GM10266 (cell line): ENCODE measurements at regions not wholly inside any gene's neighbourhood (a gene's known extent, or its start where the extent isn't known, plus 50 kb on each side); places are given as distances from the start of the nearest gene placed in this dataset.

Experiments used
- DNase-seq: peaks from one replicate; pipeline ENCODE4 v3.0.0; 2012; ENCODE audit errors: extremely low spot score
- TF ChIP-seq, protein P1 (sequence below): IDR thresholded peaks from 2 replicates; pipeline ENCODE4 v1.5.1; 2012; ENCODE audit warnings: mild to moderate bottlenecking, low read depth; ENCODE audit not compliant: control insufficient read depth, insufficient read depth; ENCODE audit errors: missing control alignments

DNA sequence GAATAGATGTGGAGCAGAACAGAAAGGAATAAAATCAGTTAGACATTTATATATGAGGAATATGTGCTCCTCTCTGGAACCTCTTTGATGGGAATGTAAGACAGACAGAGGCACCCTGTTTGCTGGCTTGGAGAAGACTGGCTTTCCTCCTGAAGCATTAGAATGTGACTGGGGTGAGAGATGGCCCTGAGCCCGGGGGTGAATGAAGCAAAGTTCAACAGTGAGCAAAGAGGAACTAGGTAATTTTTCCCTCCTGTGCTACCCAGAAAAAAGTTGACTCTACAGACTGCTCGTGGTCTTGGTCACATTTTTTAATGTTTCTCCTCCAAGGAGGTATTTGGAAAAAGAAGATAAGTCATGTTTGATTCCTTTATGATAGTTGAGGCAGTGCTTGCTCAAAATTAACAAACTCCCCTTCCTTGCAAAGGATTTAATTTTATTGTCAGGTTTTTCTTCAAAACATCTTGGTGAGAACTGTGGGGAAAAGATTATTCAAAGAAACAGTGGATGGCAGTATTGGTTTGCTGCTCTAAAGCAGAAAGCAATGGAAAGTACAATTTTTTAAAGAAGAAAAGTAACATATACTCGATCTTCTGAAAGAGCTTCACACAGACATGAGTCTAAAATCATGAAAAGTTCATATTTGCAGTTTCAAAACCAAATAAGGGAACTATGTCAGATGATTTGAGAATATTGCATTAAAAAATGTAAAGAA lies 370.4 kb upstream of the CDIN1 start:
- TF ChIP-seq, protein P1, sequence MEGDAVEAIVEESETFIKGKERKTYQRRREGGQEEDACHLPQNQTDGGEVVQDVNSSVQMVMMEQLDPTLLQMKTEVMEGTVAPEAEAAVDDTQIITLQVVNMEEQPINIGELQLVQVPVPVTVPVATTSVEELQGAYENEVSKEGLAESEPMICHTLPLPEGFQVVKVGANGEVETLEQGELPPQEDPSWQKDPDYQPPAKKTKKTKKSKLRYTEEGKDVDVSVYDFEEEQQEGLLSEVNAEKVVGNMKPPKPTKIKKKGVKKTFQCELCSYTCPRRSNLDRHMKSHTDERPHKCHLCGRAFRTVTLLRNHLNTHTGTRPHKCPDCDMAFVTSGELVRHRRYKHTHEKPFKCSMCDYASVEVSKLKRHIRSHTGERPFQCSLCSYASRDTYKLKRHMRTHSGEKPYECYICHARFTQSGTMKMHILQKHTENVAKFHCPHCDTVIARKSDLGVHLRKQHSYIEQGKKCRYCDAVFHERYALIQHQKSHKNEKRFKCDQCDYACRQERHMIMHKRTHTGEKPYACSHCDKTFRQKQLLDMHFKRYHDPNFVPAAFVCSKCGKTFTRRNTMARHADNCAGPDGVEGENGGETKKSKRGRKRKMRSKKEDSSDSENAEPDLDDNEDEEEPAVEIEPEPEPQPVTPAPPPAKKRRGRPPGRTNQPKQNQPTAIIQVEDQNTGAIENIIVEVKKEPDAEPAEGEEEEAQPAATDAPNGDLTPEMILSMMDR: no peak
- no peak for DNase-seq

DNA sequence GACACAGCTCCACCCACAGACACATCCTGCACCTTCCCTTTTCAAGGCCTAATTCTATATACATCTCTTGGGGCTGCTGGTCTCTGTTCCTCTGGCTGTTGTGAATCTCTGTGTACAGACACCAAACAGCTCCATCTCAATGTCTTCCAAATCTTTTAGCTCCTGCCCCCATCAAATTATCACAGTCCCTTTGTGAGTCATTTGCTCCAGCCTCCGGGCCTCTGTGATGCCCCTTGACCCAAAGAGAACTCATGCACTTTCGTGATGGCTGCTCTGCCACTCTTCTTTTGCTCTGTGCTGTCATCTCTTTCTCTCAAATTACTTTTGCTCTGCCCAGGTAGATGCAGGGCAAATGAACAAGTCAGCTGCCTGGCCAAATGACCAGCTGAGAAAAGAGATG lies 369.0 kb upstream of the CDIN1 start:
- DNase-seq: no peak

DNA sequence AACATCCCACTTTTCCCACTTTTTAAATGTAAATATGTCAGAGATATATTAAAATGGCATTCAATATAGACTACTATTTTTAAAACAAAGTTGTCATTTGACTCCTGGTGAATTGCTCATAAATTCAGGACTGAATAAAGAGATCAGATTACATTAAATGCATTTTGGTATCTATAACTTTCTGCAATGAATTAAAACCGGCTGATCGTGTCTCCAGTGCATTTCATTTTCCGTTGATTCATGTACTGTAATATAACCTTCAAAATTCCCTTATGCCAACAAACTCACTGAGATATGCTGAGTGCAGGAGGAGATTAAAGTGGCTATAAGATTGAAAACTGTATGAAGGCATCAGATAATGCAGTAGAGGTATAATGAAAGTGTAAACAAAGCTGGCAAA lies 361.1 kb upstream of the CDIN1 start:
- DNase-seq: no peak
- TF ChIP-seq, protein P1: no peak

More for the DNA sequence above, 369.0 kb upstream of the CDIN1 start:
- TF ChIP-seq, protein P1: no peak

DNA sequence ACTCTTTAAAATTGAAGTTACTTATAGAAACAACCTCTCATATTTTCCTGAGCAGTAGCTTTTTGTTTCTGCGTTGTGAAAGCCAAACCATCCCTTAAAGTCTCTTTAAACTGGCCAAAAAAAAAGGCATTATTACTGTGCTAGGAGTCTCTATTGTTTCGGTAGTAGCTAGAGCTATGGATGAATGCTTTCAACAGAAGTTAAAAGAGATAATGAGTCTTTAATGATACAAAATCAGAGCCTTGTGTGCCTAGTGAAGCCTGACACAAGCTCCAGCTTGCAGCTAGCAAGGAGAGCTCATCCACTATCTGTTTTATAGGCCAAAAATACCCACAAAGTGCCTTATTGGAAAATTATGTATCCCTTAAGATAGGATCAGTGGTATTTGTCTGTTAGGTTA lies 360.4 kb upstream of the CDIN1 start:
- TF ChIP-seq, protein P1: no peak
- no peak for DNase-seq

DNA sequence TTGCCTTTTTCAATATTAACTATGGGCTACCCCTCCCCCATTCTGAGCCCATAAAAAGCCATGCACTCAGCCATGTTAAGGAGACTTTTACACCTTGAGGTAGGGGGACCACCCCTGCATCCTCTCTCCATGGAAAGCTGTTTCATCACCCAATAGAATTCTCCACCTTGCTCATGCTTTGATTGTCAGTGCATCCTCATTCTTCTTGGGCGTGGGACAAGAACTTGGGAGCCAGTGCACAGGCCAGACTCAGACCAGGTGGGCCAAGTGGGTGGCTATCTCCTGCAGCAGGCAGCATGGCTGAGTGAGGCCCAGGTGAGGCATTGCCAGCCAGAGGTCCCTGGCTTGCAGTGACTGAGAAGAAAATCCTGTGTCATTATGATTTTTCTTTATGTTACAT lies 357.4 kb upstream of the CDIN1 start:
- no peak for DNase-seq
- TF ChIP-seq, protein P1: no peak

DNA sequence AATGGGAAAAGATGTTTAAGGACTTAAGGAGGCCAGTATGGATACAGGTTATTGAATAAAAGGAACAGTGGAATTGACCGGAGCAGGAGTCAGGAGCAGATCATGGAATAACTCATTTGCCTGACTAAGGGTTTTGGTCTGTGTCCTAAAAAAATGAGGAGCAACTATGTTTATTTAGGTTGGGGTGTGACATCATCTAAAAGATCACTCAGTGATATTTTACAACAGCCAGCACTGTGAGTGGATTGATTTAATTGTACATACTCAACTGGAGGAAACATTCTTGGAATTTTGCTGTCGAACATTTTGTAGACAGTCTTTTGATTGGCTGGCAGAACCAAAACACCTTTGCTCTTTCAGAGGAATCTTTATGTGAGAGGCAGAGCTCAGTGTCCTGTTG lies 348.6 kb upstream of the CDIN1 start:
- DNase-seq: no peak
- TF ChIP-seq, protein P1: no peak

DNA sequence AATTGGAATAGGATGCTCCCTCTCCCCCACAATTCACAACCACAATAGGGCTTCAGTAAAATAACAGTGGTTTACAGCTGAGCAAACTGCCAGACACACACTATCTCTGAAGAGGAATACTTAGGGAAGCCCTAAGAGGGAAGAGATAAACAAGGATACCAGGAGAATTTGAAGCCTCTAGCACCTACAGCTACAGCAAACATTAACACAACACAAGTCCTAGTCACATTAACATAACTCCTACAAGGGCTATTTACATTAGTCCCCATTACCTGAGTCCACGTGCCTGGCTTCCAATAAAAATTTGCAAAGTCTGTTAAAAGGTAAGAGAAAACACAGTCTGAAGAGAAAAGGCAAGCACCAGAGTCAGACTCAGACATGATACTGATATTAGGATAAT lies 346.9 kb upstream of the CDIN1 start:
- no peak for DNase-seq
- TF ChIP-seq, protein P1: no peak
